ENCODE measurements at regions not wholly inside any gene's neighbourhood (a gene's known extent, or its start where the extent isn't known, plus 50 kb on each side); places are given as distances from the start of the nearest gene placed in this dataset.

- Histone ChIP-seq H3K27me3 (ENCODE audit: control insufficient read depth in 1 of 2, insufficient read depth in 2 of 2, low read length in 2 of 2) (no peaks in the 10 kb centered on the region), H3K4me3 (ENCODE audit: low read depth in 1 of 2, low read length in 2 of 2) (no peak overlapping the region), H3K36me3 (ENCODE audit: control insufficient read depth in 1 of 2, insufficient read depth in 2 of 2, low read length in 2 of 2) (no peaks in the 10 kb centered on the region), H3K27ac (ENCODE audit: low read depth, low read length) (no peak overlapping the region), H3K9ac (ENCODE audit: low read depth in 1 of 2, low read length in 2 of 2) (no peak overlapping the region), H3K4me1 (ENCODE audit: control insufficient read depth in 1 of 2, insufficient read depth in 2 of 2, low read length in 2 of 2) (no peaks in the 10 kb centered on the region), H3K9me3 (ENCODE audit: control insufficient read depth in 1 of 2, low read length in 2 of 2) (no peaks in the 10 kb centered on the region)
Observed at GRCh38 chr22:49291781-49292180, 535.9 kb downstream of the BRD1 start.

GRCh38 chr22:49291169-49291568, 536.5 kb downstream of the BRD1 start:
- no peaks in the 10 kb centered on the region for H3K9me3 ChIP-seq (ENCODE audit: control insufficient read depth in 1 of 2, low read length in 2 of 2)
- H3K9ac ChIP-seq (ENCODE audit: low read depth in 1 of 2, low read length in 2 of 2), result no peak overlapping the region
- H3K27me3 ChIP-seq (ENCODE audit: control insufficient read depth in 1 of 2, insufficient read depth in 2 of 2, low read length in 2 of 2), result no peaks in the 10 kb centered on the region
- no peaks in the 10 kb centered on the region for H3K36me3 ChIP-seq (ENCODE audit: control insufficient read depth in 1 of 2, insufficient read depth in 2 of 2, low read length in 2 of 2)
- H3K4me3 ChIP-seq (ENCODE audit: low read depth in 1 of 2, low read length in 2 of 2), result no peak overlapping the region
- H3K27ac ChIP-seq (ENCODE audit: low read depth, low read length), result no peak overlapping the region
- no peaks in the 10 kb centered on the region for H3K4me1 ChIP-seq (ENCODE audit: control insufficient read depth in 1 of 2, insufficient read depth in 2 of 2, low read length in 2 of 2)

DNA sequence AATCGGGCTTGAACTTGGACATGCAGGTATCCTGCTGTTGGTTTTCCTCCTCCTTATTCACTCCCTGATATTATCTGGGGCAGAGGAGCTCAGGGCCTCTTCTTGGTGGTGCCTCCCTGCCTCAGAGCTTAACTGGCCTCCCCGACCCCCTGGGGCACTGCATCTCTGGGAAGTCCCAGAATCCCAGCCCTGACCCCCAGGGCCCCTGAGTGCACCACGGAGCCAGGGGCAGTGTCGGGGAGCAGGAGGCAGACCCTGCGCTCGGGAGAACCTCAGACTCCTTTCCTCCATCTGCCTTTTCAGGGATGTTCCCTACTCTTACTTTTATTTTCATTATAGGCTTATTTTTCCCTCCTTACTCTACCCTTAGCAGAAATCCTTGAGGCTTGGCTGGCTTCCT, 537.0 kb downstream of the BRD1 start:
- Histone ChIP-seq H3K9me3 (ENCODE audit: control insufficient read depth in 1 of 2, low read length in 2 of 2) (no peaks in the 10 kb centered on the region), H3K4me3 (ENCODE audit: low read depth in 1 of 2, low read length in 2 of 2) (no peak overlapping the region), H3K27me3 (ENCODE audit: control insufficient read depth in 1 of 2, insufficient read depth in 2 of 2, low read length in 2 of 2) (no peaks in the 10 kb centered on the region), H3K4me1 (ENCODE audit: control insufficient read depth in 1 of 2, insufficient read depth in 2 of 2, low read length in 2 of 2) (no peaks in the 10 kb centered on the region), H3K9ac (ENCODE audit: low read depth in 1 of 2, low read length in 2 of 2) (no peak overlapping the region), H3K36me3 (ENCODE audit: control insufficient read depth in 1 of 2, insufficient read depth in 2 of 2, low read length in 2 of 2) (no peaks in the 10 kb centered on the region), H3K27ac (ENCODE audit: low read depth, low read length) (no peak overlapping the region)

- Histone ChIP-seq H3K9ac (ENCODE audit: low read depth in 1 of 2, low read length in 2 of 2) (no peak overlapping the region), H3K36me3 (ENCODE audit: control insufficient read depth in 1 of 2, insufficient read depth in 2 of 2, low read length in 2 of 2) (no peaks in the 10 kb centered on the region), H3K4me1 (ENCODE audit: control insufficient read depth in 1 of 2, insufficient read depth in 2 of 2, low read length in 2 of 2) (no peaks in the 10 kb centered on the region), H3K27ac (ENCODE audit: low read depth, low read length) (no peak overlapping the region), H3K9me3 (ENCODE audit: control insufficient read depth in 1 of 2, low read length in 2 of 2) (no peaks in the 10 kb centered on the region), H3K4me3 (ENCODE audit: low read depth in 1 of 2, low read length in 2 of 2) (no peak overlapping the region), H3K27me3 (ENCODE audit: control insufficient read depth in 1 of 2, insufficient read depth in 2 of 2, low read length in 2 of 2) (no peaks in the 10 kb centered on the region)
Observed at GRCh38 chr22:49289822-49290679, 537.6 kb downstream of the BRD1 start.

- Histone ChIP-seq H3K4me3 (ENCODE audit: low read depth in 1 of 2, low read length in 2 of 2) (no peak overlapping the region), H3K27me3 (ENCODE audit: control insufficient read depth in 1 of 2, insufficient read depth in 2 of 2, low read length in 2 of 2) (no peaks in the 10 kb centered on the region), H3K4me1 (ENCODE audit: control insufficient read depth in 1 of 2, insufficient read depth in 2 of 2, low read length in 2 of 2) (no peaks in the 10 kb centered on the region), H3K27ac (ENCODE audit: low read depth, low read length) (no peak overlapping the region), H3K36me3 (ENCODE audit: control insufficient read depth in 1 of 2, insufficient read depth in 2 of 2, low read length in 2 of 2) (no peaks in the 10 kb centered on the region), H3K9ac (ENCODE audit: low read depth in 1 of 2, low read length in 2 of 2) (no peak overlapping the region), H3K9me3 (ENCODE audit: control insufficient read depth in 1 of 2, low read length in 2 of 2) (no peaks in the 10 kb centered on the region)
Observed at GRCh38 chr22:49286181-49286760, 541.4 kb downstream of the BRD1 start.

- Histone ChIP-seq H3K27me3 (ENCODE audit: control insufficient read depth in 1 of 2, insufficient read depth in 2 of 2, low read length in 2 of 2) (no peaks in the 10 kb centered on the region), H3K9ac (ENCODE audit: low read depth in 1 of 2, low read length in 2 of 2) (no peak overlapping the region), H3K4me3 (ENCODE audit: low read depth in 1 of 2, low read length in 2 of 2) (no peak overlapping the region), H3K27ac (ENCODE audit: low read depth, low read length) (no peak overlapping the region), H3K36me3 (ENCODE audit: control insufficient read depth in 1 of 2, insufficient read depth in 2 of 2, low read length in 2 of 2) (no peaks in the 10 kb centered on the region), H3K9me3 (ENCODE audit: control insufficient read depth in 1 of 2, low read length in 2 of 2) (no peaks in the 10 kb centered on the region), H3K4me1 (ENCODE audit: control insufficient read depth in 1 of 2, insufficient read depth in 2 of 2, low read length in 2 of 2) (no peaks in the 10 kb centered on the region)
Observed at GRCh38 chr22:49284931-49285330, 542.7 kb downstream of the BRD1 start.

- no peaks in the 10 kb centered on the region for H3K9me3 ChIP-seq (ENCODE audit: control insufficient read depth in 1 of 2, low read length in 2 of 2)
- H3K27me3 ChIP-seq (ENCODE audit: control insufficient read depth in 1 of 2, insufficient read depth in 2 of 2, low read length in 2 of 2), result no peaks in the 10 kb centered on the region
- no peaks in the 10 kb centered on the region for H3K4me1 ChIP-seq (ENCODE audit: control insufficient read depth in 1 of 2, insufficient read depth in 2 of 2, low read length in 2 of 2)
- H3K27ac ChIP-seq (ENCODE audit: low read depth, low read length), result no peak overlapping the region
- no peaks in the 10 kb centered on the region for H3K36me3 ChIP-seq (ENCODE audit: control insufficient read depth in 1 of 2, insufficient read depth in 2 of 2, low read length in 2 of 2)
- no peak overlapping the region for H3K9ac ChIP-seq (ENCODE audit: low read depth in 1 of 2, low read length in 2 of 2)
- H3K4me3 ChIP-seq (ENCODE audit: low read depth in 1 of 2, low read length in 2 of 2), result no peak overlapping the region
Observed at GRCh38 chr22:49284056-49284784, 543.5 kb downstream of the BRD1 start.

- no peak overlapping the region for H3K27ac ChIP-seq (ENCODE audit: low read depth, low read length)
- no peak overlapping the region for H3K4me3 ChIP-seq (ENCODE audit: low read depth in 1 of 2, low read length in 2 of 2)
- no peak overlapping the region for H3K9ac ChIP-seq (ENCODE audit: low read depth in 1 of 2, low read length in 2 of 2)
- H3K9me3 ChIP-seq (ENCODE audit: control insufficient read depth in 1 of 2, low read length in 2 of 2), result no peaks in the 10 kb centered on the region
- H3K27me3 ChIP-seq (ENCODE audit: control insufficient read depth in 1 of 2, insufficient read depth in 2 of 2, low read length in 2 of 2), result no peaks in the 10 kb centered on the region
- no peaks in the 10 kb centered on the region for H3K36me3 ChIP-seq (ENCODE audit: control insufficient read depth in 1 of 2, insufficient read depth in 2 of 2, low read length in 2 of 2)
- H3K4me1 ChIP-seq (ENCODE audit: control insufficient read depth in 1 of 2, insufficient read depth in 2 of 2, low read length in 2 of 2), result no peaks in the 10 kb centered on the region
Observed at GRCh38 chr22:49282596-49282995, 545.1 kb downstream of the BRD1 start.

GRCh38 chr22:49281467-49282340, 546.0 kb downstream of the BRD1 start:
- Histone ChIP-seq H3K4me3 (ENCODE audit: low read depth in 1 of 2, low read length in 2 of 2) (no peak overlapping the region), H3K27ac (ENCODE audit: low read depth, low read length) (no peak overlapping the region), H3K9ac (ENCODE audit: low read depth in 1 of 2, low read length in 2 of 2) (no peak overlapping the region), H3K9me3 (ENCODE audit: control insufficient read depth in 1 of 2, low read length in 2 of 2) (no peaks in the 10 kb centered on the region), H3K4me1 (ENCODE audit: control insufficient read depth in 1 of 2, insufficient read depth in 2 of 2, low read length in 2 of 2) (no peaks in the 10 kb centered on the region), H3K36me3 (ENCODE audit: control insufficient read depth in 1 of 2, insufficient read depth in 2 of 2, low read length in 2 of 2) (no peaks in the 10 kb centered on the region), H3K27me3 (ENCODE audit: control insufficient read depth in 1 of 2, insufficient read depth in 2 of 2, low read length in 2 of 2) (no peaks in the 10 kb centered on the region)

Data from duodenal mucosa (tissue), 2 donors.